ENCODE measurements at regions not wholly inside any gene's neighbourhood (a gene's known extent, or its start where the extent isn't known, plus 50 kb on each side); places are given as distances from the start of the nearest gene placed in this dataset.

DNA sequence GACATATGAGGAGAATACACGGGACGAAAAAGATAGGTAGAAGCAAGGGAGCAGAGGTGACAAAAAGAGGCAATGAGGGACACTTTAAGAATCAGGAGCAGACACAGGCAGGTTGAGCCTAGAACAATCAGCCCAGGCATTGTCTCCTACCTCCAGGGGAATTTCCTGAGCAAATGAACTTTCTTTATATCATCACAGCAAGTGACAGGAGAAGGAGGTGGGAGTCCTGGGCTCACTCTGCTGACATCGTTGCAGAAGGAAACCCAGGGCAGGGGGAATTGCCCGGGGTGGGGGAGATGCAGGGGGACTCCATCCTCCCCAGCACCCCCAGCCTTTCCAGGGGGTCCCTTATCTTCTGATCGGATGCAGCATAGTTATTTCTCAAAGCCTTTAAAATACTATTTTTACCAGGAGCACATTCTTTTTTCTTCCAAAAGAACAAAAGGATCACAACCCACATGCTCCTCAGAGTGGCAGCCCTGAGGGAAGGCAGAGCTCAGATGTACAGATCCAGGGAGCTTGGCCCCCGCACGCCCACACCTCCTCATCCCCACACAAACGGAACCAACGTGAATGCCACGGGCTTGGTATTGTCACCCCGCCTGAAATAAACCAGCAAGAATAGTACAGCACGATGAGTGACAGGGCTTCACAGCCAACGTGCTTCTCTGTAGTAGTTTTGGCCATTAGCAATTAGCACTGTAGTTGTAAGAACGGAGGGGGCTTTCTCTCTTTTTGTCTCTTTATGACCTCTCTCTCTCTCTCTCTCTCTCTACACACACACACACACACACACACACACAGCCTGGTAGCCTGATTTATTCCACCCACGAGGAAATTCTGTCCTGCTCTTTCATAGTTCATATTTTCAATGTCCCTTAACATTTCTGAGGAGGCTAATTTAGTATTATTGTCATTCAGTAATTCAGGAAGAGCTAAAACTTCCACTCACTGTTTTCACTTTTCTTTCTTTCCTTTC, 169.5 kb upstream of the UBL3 start:
- Histone ChIP-seq H3K79me2 (ENCODE audit: control insufficient read depth, insufficient read depth, low read length) (no peaks in the 10 kb centered on the region), H3K9ac (replicated peaks; ENCODE audit: extremely low read depth, insufficient read depth, low read length) (no peak overlapping the region), H3K36me3 (ENCODE audit: control insufficient read depth in 2 of 2, extremely low read depth in 1 of 2, insufficient read depth in 2 of 2, low read length in 2 of 2) (no peaks in the 10 kb centered on the region), H3K27me3 (ENCODE audit: control insufficient read depth in 2 of 2, insufficient read depth in 2 of 2, low read length in 2 of 2) (peaks cover 0 to 1% of the 10 kb centered on the region in 2 experiments), H3K9me3 (replicated peaks; ENCODE audit: control insufficient read depth, insufficient read depth, low read length) (no peaks in the 10 kb centered on the region), H3K4me1 (ENCODE audit: control insufficient read depth, extremely low read depth, insufficient read depth, low read length) (no peaks in the 10 kb centered on the region), H4K20me1 (replicated peaks; ENCODE audit: control insufficient read depth, extremely low read depth, insufficient read depth, low read length) (no peaks in the 10 kb centered on the region), H3K9me1 (replicated peaks; ENCODE audit: control insufficient read depth, extremely low read depth, insufficient read depth, low read length) (no peaks in the 10 kb centered on the region), H3K4me3 (replicated peaks in 1 of 3; ENCODE audit: insufficient read depth in 1 of 3, low read depth in 1 of 3, low read length in 3 of 3) (no peak overlapping the region), H2AFZ (ENCODE audit: low read depth, low read length) (no peak overlapping the region), H3K27ac (ENCODE audit: insufficient read depth, low read depth, low read length) (no peak overlapping the region), H3K4me2 (ENCODE audit: insufficient read depth, low read length) (no peak overlapping the region)
- no peak for FAIRE-seq
- DNase-seq (ENCODE audit: low read depth, low spot score): no peak
- no TSS peak for BruUV-seq (replicated peaks)
- CTCF ChIA-PET: no interaction called here
- intact Hi-C loops (cut with micrococcal nuclease) (no loop called here), dilution Hi-C loops (cut with MboI; ENCODE audit: extremely low pct_ligation_motif_present, low sequenced_read_pairs) (no loop called here)
- TF ChIP-seq EZH2 (IDR thresholded peaks at IDR 0.05; ENCODE audit: borderline replicate concordance, low read depth, low read length, severe bottlenecking): no peak
- no peak for TF ChIP-seq JUN (IDR thresholded peaks at IDR 0.05; ENCODE audit: borderline replicate concordance, insufficient read depth, insufficient read length, low read depth)
- no peak for TF ChIP-seq POLR2A (IDR thresholded peaks at IDR 0.05; ENCODE audit: low read depth, low read length)
- TF ChIP-seq, protein P1, sequence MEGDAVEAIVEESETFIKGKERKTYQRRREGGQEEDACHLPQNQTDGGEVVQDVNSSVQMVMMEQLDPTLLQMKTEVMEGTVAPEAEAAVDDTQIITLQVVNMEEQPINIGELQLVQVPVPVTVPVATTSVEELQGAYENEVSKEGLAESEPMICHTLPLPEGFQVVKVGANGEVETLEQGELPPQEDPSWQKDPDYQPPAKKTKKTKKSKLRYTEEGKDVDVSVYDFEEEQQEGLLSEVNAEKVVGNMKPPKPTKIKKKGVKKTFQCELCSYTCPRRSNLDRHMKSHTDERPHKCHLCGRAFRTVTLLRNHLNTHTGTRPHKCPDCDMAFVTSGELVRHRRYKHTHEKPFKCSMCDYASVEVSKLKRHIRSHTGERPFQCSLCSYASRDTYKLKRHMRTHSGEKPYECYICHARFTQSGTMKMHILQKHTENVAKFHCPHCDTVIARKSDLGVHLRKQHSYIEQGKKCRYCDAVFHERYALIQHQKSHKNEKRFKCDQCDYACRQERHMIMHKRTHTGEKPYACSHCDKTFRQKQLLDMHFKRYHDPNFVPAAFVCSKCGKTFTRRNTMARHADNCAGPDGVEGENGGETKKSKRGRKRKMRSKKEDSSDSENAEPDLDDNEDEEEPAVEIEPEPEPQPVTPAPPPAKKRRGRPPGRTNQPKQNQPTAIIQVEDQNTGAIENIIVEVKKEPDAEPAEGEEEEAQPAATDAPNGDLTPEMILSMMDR (IDR thresholded peaks at IDR 0.05; ENCODE audit: extremely low read depth in 1 of 2, insufficient read depth in 1 of 2, low read depth in 1 of 2, low read length in 2 of 2): no peak
- no peak for TF ChIP-seq GATA2 (IDR thresholded peaks at IDR 0.05; ENCODE audit: insufficient read depth, insufficient read length, low read depth, low read length)
- TF ChIP-seq, protein P2, sequence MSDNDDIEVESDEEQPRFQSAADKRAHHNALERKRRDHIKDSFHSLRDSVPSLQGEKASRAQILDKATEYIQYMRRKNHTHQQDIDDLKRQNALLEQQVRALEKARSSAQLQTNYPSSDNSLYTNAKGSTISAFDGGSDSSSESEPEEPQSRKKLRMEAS (IDR thresholded peaks at IDR 0.05; ENCODE audit: insufficient read depth, insufficient read length): no peak
- no peak for TF ChIP-seq MYC (IDR thresholded peaks at IDR 0.05; ENCODE audit: low read depth, low read length)
- TF ChIP-seq POLR2AphosphoS5 (IDR thresholded peaks at IDR 0.05; ENCODE audit: insufficient read depth, low read depth, low read length): no peak
- TF ChIP-seq FOS (IDR thresholded peaks at IDR 0.05; ENCODE audit: borderline replicate concordance, insufficient read depth, low read length): no peak
- POLR2A ChIA-PET: no interaction called here
